ENCODE measurements at regions not wholly inside any gene's neighbourhood (a gene's known extent, or its start where the extent isn't known, plus 50 kb on each side); places are given as distances from the start of the nearest gene placed in this dataset.

- Histone ChIP-seq H3K14ac (ENCODE audit: insufficient read length) (no peak overlapping the region), H3K27me3 (replicated peaks in 1 of 4; ENCODE audit: control insufficient read depth in 3 of 4, extremely low read depth in 1 of 4, insufficient read depth in 3 of 4, low read length in 3 of 4) (no peaks in the 10 kb centered on the region)
- WGBS, 2 experiments (ENCODE audit: extremely low coverage in 1 of 2, insufficient coverage in 1 of 2, insufficient read length in 1 of 2, insufficient replicate concordance in 2 of 2, low coverage in 1 of 2, low lambda C conversion rate in 2 of 2, missing lambda C conversion rate in 1 of 2), result 94% methylated on average over 12 of the region's 31 CpGs; no CpG with 5 or more reads in 1 of the 2 experiments
- TF ChIP-seq PHF8 (conservative IDR thresholded peaks at IDR 0.05; ENCODE audit: low read depth, low read length), result no peak
- no peak for TF ChIP-seq RNF2 (IDR thresholded peaks at IDR 0.05; ENCODE audit: borderline replicate concordance, low read depth, low read length, missing control alignments, poor library complexity, severe bottlenecking)
- TF ChIP-seq SP4 (IDR thresholded peaks at IDR 0.05; ENCODE audit: low read length), result no peak
- no peak for TF ChIP-seq CHD1 (IDR thresholded peaks at IDR 0.05; ENCODE audit: low read depth, low read length)
- TF ChIP-seq HDAC2 (IDR thresholded peaks at IDR 0.05; ENCODE audit: borderline replicate concordance in 1 of 2, low read depth in 2 of 2, low read length in 2 of 2), result no peak
- TF ChIP-seq BACH1 (IDR thresholded peaks at IDR 0.05; ENCODE audit: low read length), result no peak
- TF ChIP-seq EP300 (IDR thresholded peaks at IDR 0.05; ENCODE audit: borderline replicate concordance in 1 of 2, low read depth in 2 of 2, low read length in 2 of 2), result no peak
- no peak for TF ChIP-seq SRF (IDR thresholded peaks at IDR 0.05; ENCODE audit: low read depth, low read length)
- no peak for TF ChIP-seq TEAD4 (IDR thresholded peaks at IDR 0.05; ENCODE audit: low read depth, low read length)
- no peak for TF ChIP-seq ATF3 (IDR thresholded peaks at IDR 0.05; ENCODE audit: insufficient read depth, low read depth, low read length)
These were observed 320.3 kb downstream of the FAM72C start for GRCh38 chr1:143651350-143651992.

More at GRCh38 chr1:143651350-143651992, 320.3 kb downstream of the FAM72C start:
- H4K20me1 ChIP-seq (replicated peaks in 1 of 2; ENCODE audit: control insufficient read depth in 1 of 2, insufficient read depth in 2 of 2, low read length in 2 of 2), result no peaks in the 10 kb centered on the region
- no peak overlapping the region for H4K91ac ChIP-seq (replicated peaks; ENCODE audit: insufficient read length, low read length)
- H3K23me2 ChIP-seq (ENCODE audit: low read depth, low read length), result no peaks in the 10 kb centered on the region
- no peak overlapping the region for H2AFZ ChIP-seq (ENCODE audit: low read length)
- no peak overlapping the region for H3K23ac ChIP-seq (ENCODE audit: insufficient read length)
- no peak overlapping the region for H4K5ac ChIP-seq (ENCODE audit: insufficient read length, low read depth, low read length)
- no peak overlapping the region for H3K56ac ChIP-seq (replicated peaks; ENCODE audit: insufficient read length, low read depth, low read length)
- H3K4me2 ChIP-seq (ENCODE audit: insufficient read depth in 1 of 2, low read depth in 2 of 2, low read length in 2 of 2), result no peak overlapping the region
- POLR2A ChIA-PET (ENCODE audit: partially characterized antibody), result no interaction called here
- CTCF ChIA-PET (ENCODE audit: partially characterized antibody), result no interaction called here
- no peak overlapping the region for H2BK120ac ChIP-seq (replicated peaks; ENCODE audit: low read depth, low read length)
- no peak overlapping the region for H2BK5ac ChIP-seq (ENCODE audit: low read depth, low read length)
- no peak overlapping the region for H2BK20ac ChIP-seq (ENCODE audit: low read length)
- H3K4ac ChIP-seq (replicated peaks; ENCODE audit: insufficient read length, low read depth, low read length), result no peak overlapping the region
- H3K27ac ChIP-seq (ENCODE audit: low read depth, low read length), result no peak overlapping the region
- H2BK12ac ChIP-seq (ENCODE audit: low read depth, low read length), result no peak overlapping the region
- no peaks in the 10 kb centered on the region for H3K79me1 ChIP-seq (ENCODE audit: low read depth, low read length)
- H3K9me3 ChIP-seq (ENCODE audit: insufficient read depth in 2 of 2, low read depth in 1 of 2, low read length in 1 of 2), result peaks cover 0 to 57% of the 10 kb centered on the region in 2 experiments; a peak in 2 of 4 replicates
- H4K8ac ChIP-seq (ENCODE audit: extremely low read depth, insufficient read depth, low read length), result no peak overlapping the region
- H3K4me1 ChIP-seq (replicated peaks in 1 of 4; ENCODE audit: control insufficient read depth in 3 of 4, insufficient read depth in 4 of 4, low read length in 3 of 4), result no peaks in the 10 kb centered on the region
- no peaks in the 10 kb centered on the region for H3K36me3 ChIP-seq (ENCODE audit: control insufficient read depth in 2 of 4, insufficient read depth in 4 of 4, low read length in 3 of 4)
- no peak overlapping the region for H3K18ac ChIP-seq (ENCODE audit: extremely low read depth, low read length)
- FAIRE-seq, result no peak
- no peak for DNase-seq (ENCODE audit: low read depth in 1 of 2, low spot score in 2 of 2)
- H3K4me3 ChIP-seq (ENCODE audit: extremely low read depth in 1 of 4, insufficient read depth in 2 of 4, low read depth in 3 of 4, low read length in 4 of 4), result no peak overlapping the region
- no peak overlapping the region for H3K9ac ChIP-seq (replicated peaks in 1 of 4; ENCODE audit: extremely low read depth in 1 of 4, low read depth in 3 of 4, low read length in 3 of 4)
- no peak overlapping the region for H2AK5ac ChIP-seq (ENCODE audit: low read depth, low read length)
- H3K79me2 ChIP-seq (ENCODE audit: control insufficient read depth in 1 of 2, insufficient read depth in 2 of 2, low read length in 2 of 2), result no peaks in the 10 kb centered on the region
- H2BK15ac ChIP-seq (ENCODE audit: low read length), result no peak overlapping the region
